H1 (cell line): ENCODE measurements at regions not wholly inside any gene's neighbourhood (a gene's known extent, or its start where the extent isn't known, plus 50 kb on each side); places are given as distances from the start of the nearest gene placed in this dataset.

ENCODE experiments used
- TAF7 ChIP-seq: optimal IDR thresholded peaks from 2 replicates; pipeline ENCODE3; 2011; ENCODE audit warnings: low read depth, mild to moderate bottlenecking, inconsistent platforms, low read length, moderate library complexity, borderline replicate concordance
- TF ChIP-seq, protein P1 (sequence below), 3 experiments: IDR thresholded peaks; 1 replicate in 2 of 3; 2 replicates in 1 of 3; pipeline versions ENCODE4 v1.5.1 to v1.6.1; 2011; ENCODE audit warnings: low read length in 3 of 3, mild to moderate bottlenecking in 3 of 3, inconsistent platforms in 2 of 3, low read depth in 1 of 3, moderate library complexity in 1 of 3; ENCODE audit not compliant: insufficient read depth in 1 of 3; ENCODE audit errors: control extremely low read depth in 1 of 3
- TF ChIP-seq, protein P2 (sequence below): IDR thresholded peaks from 2 replicates; pipeline ENCODE4 v1.6.1; 2012; ENCODE audit warnings: low read length, inconsistent platforms

DNA sequence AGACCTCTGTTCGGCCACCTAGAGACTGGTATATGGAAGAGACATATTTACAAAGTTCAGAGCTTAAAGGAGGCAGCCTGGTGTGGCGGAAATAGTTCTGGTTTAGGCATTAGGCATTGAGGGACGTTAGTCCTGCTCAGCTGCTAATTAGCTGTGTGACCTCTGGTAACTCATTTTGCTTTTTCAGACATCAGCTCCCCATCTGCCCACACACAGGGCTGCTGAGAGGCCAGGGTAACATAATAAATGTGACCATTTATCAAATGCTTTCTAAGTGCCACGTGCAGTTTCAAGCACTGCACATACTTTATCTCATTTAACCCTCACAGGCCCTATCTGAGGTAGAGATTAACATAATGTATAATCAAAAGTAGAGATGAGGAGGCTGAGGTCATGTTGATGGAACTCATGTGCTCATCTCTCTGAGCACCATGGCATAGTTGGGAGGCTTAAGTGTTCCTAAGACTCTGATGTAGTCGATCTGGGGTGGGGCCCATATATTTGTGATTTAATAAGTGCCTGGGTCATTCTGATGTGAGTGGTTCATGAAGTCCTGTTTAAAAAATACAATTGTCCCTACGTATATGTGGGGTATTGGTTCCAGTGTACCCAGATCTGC, 267.2 kb upstream of the PLXNA2 start:
- TF ChIP-seq, protein P1, sequence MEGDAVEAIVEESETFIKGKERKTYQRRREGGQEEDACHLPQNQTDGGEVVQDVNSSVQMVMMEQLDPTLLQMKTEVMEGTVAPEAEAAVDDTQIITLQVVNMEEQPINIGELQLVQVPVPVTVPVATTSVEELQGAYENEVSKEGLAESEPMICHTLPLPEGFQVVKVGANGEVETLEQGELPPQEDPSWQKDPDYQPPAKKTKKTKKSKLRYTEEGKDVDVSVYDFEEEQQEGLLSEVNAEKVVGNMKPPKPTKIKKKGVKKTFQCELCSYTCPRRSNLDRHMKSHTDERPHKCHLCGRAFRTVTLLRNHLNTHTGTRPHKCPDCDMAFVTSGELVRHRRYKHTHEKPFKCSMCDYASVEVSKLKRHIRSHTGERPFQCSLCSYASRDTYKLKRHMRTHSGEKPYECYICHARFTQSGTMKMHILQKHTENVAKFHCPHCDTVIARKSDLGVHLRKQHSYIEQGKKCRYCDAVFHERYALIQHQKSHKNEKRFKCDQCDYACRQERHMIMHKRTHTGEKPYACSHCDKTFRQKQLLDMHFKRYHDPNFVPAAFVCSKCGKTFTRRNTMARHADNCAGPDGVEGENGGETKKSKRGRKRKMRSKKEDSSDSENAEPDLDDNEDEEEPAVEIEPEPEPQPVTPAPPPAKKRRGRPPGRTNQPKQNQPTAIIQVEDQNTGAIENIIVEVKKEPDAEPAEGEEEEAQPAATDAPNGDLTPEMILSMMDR (IDR thresholded peaks at IDR 0.05; ENCODE audit: control extremely low read depth in 1 of 3, insufficient read depth in 1 of 3, low read depth in 1 of 3, low read length in 3 of 3): no peak
- TF ChIP-seq, protein P2, sequence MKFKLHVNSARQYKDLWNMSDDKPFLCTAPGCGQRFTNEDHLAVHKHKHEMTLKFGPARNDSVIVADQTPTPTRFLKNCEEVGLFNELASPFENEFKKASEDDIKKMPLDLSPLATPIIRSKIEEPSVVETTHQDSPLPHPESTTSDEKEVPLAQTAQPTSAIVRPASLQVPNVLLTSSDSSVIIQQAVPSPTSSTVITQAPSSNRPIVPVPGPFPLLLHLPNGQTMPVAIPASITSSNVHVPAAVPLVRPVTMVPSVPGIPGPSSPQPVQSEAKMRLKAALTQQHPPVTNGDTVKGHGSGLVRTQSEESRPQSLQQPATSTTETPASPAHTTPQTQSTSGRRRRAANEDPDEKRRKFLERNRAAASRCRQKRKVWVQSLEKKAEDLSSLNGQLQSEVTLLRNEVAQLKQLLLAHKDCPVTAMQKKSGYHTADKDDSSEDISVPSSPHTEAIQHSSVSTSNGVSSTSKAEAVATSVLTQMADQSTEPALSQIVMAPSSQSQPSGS: no peak
- TF ChIP-seq TAF7: no peak
